ENCODE measurements at regions not wholly inside any gene's neighbourhood (a gene's known extent, or its start where the extent isn't known, plus 50 kb on each side); places are given as distances from the start of the nearest gene placed in this dataset.
A peak's percentile ranks its signal among the peaks of the same experiment; 100 is the strongest.

- FAIRE-seq: no peak
- no peak for DNase-seq (ENCODE audit: low spot score in 2 of 2)
These were observed 634.6 kb upstream of the SLC39A10 start for GRCh38 chr2:195022508-195022830.

GRCh38 chr2:195021711-195022507, 635.1 kb upstream of the SLC39A10 start:
- FAIRE-seq (no peak), DNase-seq (ENCODE audit: low spot score in 2 of 2) (no peak)

GRCh38 chr2:195018462-195018861, 638.6 kb upstream of the SLC39A10 start:
- DNase-seq (ENCODE audit: low spot score in 2 of 2): no peak
- FAIRE-seq: no peak

GRCh38 chr2:195017890-195018289, 639.1 kb upstream of the SLC39A10 start:
- FAIRE-seq (no peak), DNase-seq (ENCODE audit: low spot score in 2 of 2) (no peak)

- DNase-seq (ENCODE audit: low spot score in 2 of 2): no peak
These were observed 640.2 kb upstream of the SLC39A10 start for GRCh38 chr2:195016841-195017240.

GRCh38 chr2:195009202-195009601, 647.8 kb upstream of the SLC39A10 start:
- DNase-seq (ENCODE audit: low spot score in 2 of 2) (no peak), FAIRE-seq (no peak)

More at GRCh38 chr2:195016841-195017240, 640.2 kb upstream of the SLC39A10 start:
- FAIRE-seq: no peak

GRCh38 chr2:195006856-195007255, 650.2 kb upstream of the SLC39A10 start:
- no peak for DNase-seq (ENCODE audit: low spot score in 2 of 2)
- FAIRE-seq: no peak

- DNase-seq (ENCODE audit: low spot score in 2 of 2): no peak
- FAIRE-seq: no peak
These were observed 653.0 kb upstream of the SLC39A10 start for GRCh38 chr2:195003881-195004471.

- FAIRE-seq (no peak), DNase-seq (ENCODE audit: low spot score in 2 of 2) (no peak)
These were observed 655.1 kb upstream of the SLC39A10 start for GRCh38 chr2:195001924-195002323.

GRCh38 chr2:194999771-195000170, 657.3 kb upstream of the SLC39A10 start:
- FAIRE-seq (no peak), DNase-seq (ENCODE audit: low spot score in 2 of 2) (no peak)

GRCh38 chr2:194992648-194993047, 664.4 kb upstream of the SLC39A10 start:
- no peak for FAIRE-seq

GRCh38 chr2:194985258-194985657, 671.8 kb upstream of the SLC39A10 start:
- DNase-seq (ENCODE audit: low spot score in 2 of 2) (no peak), FAIRE-seq (no peak)

More at GRCh38 chr2:194992648-194993047, 664.4 kb upstream of the SLC39A10 start:
- DNase-seq (ENCODE audit: low spot score in 2 of 2): no peak

GRCh38 chr2:194962254-194962653, 694.8 kb upstream of the SLC39A10 start:
- DNase-seq (ENCODE audit: low spot score in 2 of 2) (no peak), FAIRE-seq (peak; percentile 85)

GRCh38 chr2:194954218-194954617, 702.8 kb upstream of the SLC39A10 start:
- FAIRE-seq: no peak
- DNase-seq (ENCODE audit: low spot score in 2 of 2): no peak

- DNase-seq (ENCODE audit: low spot score in 2 of 2) (no peak), FAIRE-seq (no peak)
These were observed 710.2 kb upstream of the SLC39A10 start for GRCh38 chr2:194946826-194947225.

GRCh38 chr2:194938066-194938465, 719.0 kb upstream of the SLC39A10 start:
- no peak for DNase-seq (ENCODE audit: low spot score in 2 of 2)
- no peak for FAIRE-seq

- FAIRE-seq (no peak), DNase-seq (ENCODE audit: low spot score in 2 of 2) (no peak)
These were observed 729.5 kb upstream of the SLC39A10 start for GRCh38 chr2:194927489-194927888.

GRCh38 chr2:194926873-194927272, 730.2 kb upstream of the SLC39A10 start:
- FAIRE-seq (no peak), DNase-seq (ENCODE audit: low spot score in 2 of 2) (no peak)

GRCh38 chr2:194925742-194926141, 731.3 kb upstream of the SLC39A10 start:
- DNase-seq (ENCODE audit: low spot score in 2 of 2): no peak
- FAIRE-seq: no peak

- no peak for FAIRE-seq
- no peak for DNase-seq (ENCODE audit: low spot score in 2 of 2)
These were observed 739.5 kb upstream of the SLC39A10 start for GRCh38 chr2:194917519-194917918.

- no peak for FAIRE-seq
These were observed 741.5 kb upstream of the SLC39A10 start for GRCh38 chr2:194915485-194915884.

GRCh38 chr2:194907569-194907968, 749.5 kb upstream of the SLC39A10 start:
- FAIRE-seq (no peak), DNase-seq (ENCODE audit: low spot score in 2 of 2) (no peak)

More at GRCh38 chr2:194915485-194915884, 741.5 kb upstream of the SLC39A10 start:
- no peak for DNase-seq (ENCODE audit: low spot score in 2 of 2)
